Ishikawa (cell line): ENCODE measurements at regions not wholly inside any gene's neighbourhood (a gene's known extent, or its start where the extent isn't known, plus 50 kb on each side); places are given as distances from the start of the nearest gene placed in this dataset.
A peak's percentile ranks its signal among the peaks of the same experiment; 100 is the strongest.

Experiments used
- CEBPB ChIP-seq: IDR thresholded peaks from 2 replicates; pipeline ENCODE4 v1.6.1; 2012
- CREB1 ChIP-seq: IDR thresholded peaks from 2 replicates; pipeline ENCODE4 v1.6.1; 2012; ENCODE audit warnings: low read depth
- EGR1 ChIP-seq: IDR thresholded peaks from 2 replicates; pipeline ENCODE4 v1.6.1; 2012
- EP300 ChIP-seq: IDR thresholded peaks from 2 replicates; pipeline ENCODE4 v1.6.1; 2012; ENCODE audit warnings: borderline replicate concordance
- FOXM1 ChIP-seq: IDR thresholded peaks from 2 replicates; pipeline ENCODE4 v1.6.1; 2012; ENCODE audit warnings: low read depth, borderline replicate concordance
- NFIC ChIP-seq: IDR thresholded peaks from 2 replicates; pipeline ENCODE4 v1.6.1; 2012
- RAD21 ChIP-seq: IDR thresholded peaks from 2 replicates; pipeline ENCODE4 v1.6.1; 2012; ENCODE audit warnings: low read depth
- REST ChIP-seq: IDR thresholded peaks from 2 replicates; pipeline ENCODE4 v1.6.1; 2012; ENCODE audit warnings: low read depth, mild to moderate bottlenecking
- TAF1 ChIP-seq: IDR thresholded peaks from 2 replicates; pipeline ENCODE4 v1.6.1; 2012; ENCODE audit warnings: low read depth, mild to moderate bottlenecking
- TCF12 ChIP-seq: IDR thresholded peaks from 2 replicates; pipeline ENCODE4 v1.6.1; 2012; ENCODE audit warnings: low read depth
- TEAD4 ChIP-seq: IDR thresholded peaks from 2 replicates; pipeline ENCODE4 v1.6.1; 2012
- YY1 ChIP-seq: IDR thresholded peaks from 2 replicates; pipeline ENCODE4 v1.6.1; 2012; ENCODE audit warnings: low read depth
- ZBTB7A ChIP-seq: IDR thresholded peaks from 2 replicates; pipeline ENCODE4 v1.6.1; 2012; ENCODE audit warnings: low read depth
- TF ChIP-seq, protein P1 (sequence below): IDR thresholded peaks from 2 replicates; pipeline ENCODE4 v1.6.1; 2012
- TF ChIP-seq, protein P2 (sequence below): IDR thresholded peaks from 2 replicates; pipeline ENCODE4 v1.6.1; 2012

- TF ChIP-seq YY1 (no peak), CREB1 (no peak), EGR1 (no peak), TAF1 (no peak), CEBPB (no peak), NFIC (no peak), TEAD4 (no peak), ZBTB7A (no peak), TCF12 (no peak), EP300 (no peak), FOXM1 (no peak), REST (no peak), RAD21 (no peak)
- TF ChIP-seq, protein P1, sequence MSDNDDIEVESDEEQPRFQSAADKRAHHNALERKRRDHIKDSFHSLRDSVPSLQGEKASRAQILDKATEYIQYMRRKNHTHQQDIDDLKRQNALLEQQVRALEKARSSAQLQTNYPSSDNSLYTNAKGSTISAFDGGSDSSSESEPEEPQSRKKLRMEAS, result no peak
- TF ChIP-seq, protein P2, sequence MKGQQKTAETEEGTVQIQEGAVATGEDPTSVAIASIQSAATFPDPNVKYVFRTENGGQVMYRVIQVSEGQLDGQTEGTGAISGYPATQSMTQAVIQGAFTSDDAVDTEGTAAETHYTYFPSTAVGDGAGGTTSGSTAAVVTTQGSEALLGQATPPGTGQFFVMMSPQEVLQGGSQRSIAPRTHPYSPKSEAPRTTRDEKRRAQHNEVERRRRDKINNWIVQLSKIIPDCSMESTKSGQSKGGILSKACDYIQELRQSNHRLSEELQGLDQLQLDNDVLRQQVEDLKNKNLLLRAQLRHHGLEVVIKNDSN, result no peak
Observed at GRCh38 chr12:90428465-90428864, 526.5 kb downstream of the CCER1 start.

DNA sequence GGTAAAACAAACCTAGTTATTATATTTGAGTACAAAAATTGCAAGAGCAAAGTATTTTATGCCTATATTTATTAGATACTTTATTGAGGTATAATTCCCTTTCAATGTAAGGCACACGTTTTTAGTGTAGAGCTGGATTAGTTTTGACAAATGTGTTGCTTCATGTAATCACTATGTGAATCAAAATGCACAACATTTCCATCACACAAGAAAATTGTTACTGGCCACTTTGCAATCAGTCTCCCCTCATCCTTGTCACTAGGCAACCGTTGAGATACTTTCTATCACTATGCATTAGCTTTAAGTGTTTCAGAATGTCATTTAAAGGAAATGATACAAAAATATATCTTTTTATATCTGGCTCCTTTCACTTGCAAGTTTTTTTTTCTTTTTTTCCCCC, 531.0 kb downstream of the CCER1 start:
- TF ChIP-seq CEBPB (no peak), YY1 (no peak), TAF1 (no peak), REST (no peak), ZBTB7A (no peak), NFIC (no peak), EP300 (no peak), CREB1 (no peak), RAD21 (no peak), TEAD4 (no peak)
- TF ChIP-seq, protein P2, result no peak

DNA sequence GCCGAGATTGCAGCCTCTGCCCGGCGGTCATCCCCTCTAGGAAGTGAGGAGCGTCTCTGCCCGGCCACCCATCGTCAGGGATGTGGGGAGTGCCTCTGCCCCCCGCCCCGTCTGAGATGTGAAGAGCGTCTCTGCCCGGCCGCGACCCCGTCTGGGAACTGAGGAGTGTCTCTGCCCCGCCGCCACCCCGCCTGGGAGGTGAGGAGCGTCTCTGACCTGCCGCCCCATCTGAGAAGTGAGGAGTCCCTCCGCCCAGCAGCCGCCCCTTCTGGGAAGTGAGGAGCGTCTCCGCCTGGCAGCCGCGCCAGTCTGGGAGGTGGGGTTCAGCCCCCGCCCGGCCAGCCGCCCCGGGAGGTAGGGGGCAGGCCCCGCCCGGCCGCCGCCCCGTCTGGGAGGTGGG, 544.0 kb downstream of the CCER1 start:
- TF ChIP-seq TCF12 (no peak), ZBTB7A (no peak), REST (no peak), EP300 (no peak), YY1 (no peak), CREB1 (no peak), NFIC (no peak), RAD21 (no peak), CEBPB (no peak), EGR1 (no peak), TEAD4 (no peak), TAF1 (no peak), FOXM1 (no peak)
- TF ChIP-seq, protein P1, result no peak
- TF ChIP-seq, protein P2, result no peak

DNA sequence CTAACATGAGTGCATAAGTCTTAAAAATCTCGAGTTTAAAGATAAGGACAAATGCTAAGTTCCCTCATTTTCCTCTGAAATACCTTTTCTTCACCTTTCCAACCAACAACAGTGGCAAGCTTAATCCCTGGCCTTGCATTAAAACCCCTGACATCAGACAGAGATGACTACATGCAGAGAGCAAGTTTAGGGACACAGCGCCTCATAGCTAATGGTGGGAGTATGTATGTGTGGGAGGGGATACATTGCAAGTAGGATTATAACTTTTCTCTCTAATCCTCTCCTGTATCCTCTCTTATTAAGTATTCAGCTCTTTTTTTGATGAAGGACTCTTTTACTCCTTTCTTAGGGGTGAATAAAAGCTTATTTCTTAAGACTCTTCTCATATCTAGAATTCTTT, 547.1 kb downstream of the CCER1 start:
- TF ChIP-seq TAF1 (no peak), CREB1 (no peak), TEAD4 (no peak), RAD21 (peak; percentile 27; the same call in 1 of the 2 replicates), NFIC (no peak), ZBTB7A (no peak)
- TF ChIP-seq, protein P1, result no peak
